MM.1S (cell line): ENCODE measurements at regions not wholly inside any gene's neighbourhood (a gene's known extent, or its start where the extent isn't known, plus 50 kb on each side); places are given as distances from the start of the nearest gene placed in this dataset.

Experiments
- DNase-seq: peaks from one replicate; pipeline ENCODE4 v3.0.0-alpha.2; 2015
- H2AFZ ChIP-seq: fragments of 300-600 bp; sonication (generic); 2 replicates; pipeline ENCODE4 v1.6.0; 2016; ENCODE audit warnings: antibody characterized with exemption, low read length
- H3F3A ChIP-seq: fragments of 300-600 bp; sonication (generic); 2 replicates; pipeline ENCODE4 v1.6.1; 2016; ENCODE audit warnings: mild to moderate bottlenecking, antibody characterized with exemption, low read length, moderate library complexity, mixed read lengths; ENCODE audit not compliant: insufficient read depth
- H3K27ac ChIP-seq: fragments of 300-600 bp; sonication (generic); 2 replicates; pipeline ENCODE4 v1.5.1; 2016; ENCODE audit warnings: mild to moderate bottlenecking, low read length
- H3K27me3 ChIP-seq: fragments of 300-600 bp; sonication (generic); replicated peaks from 2 replicates; pipeline ENCODE4 v1.6.0; 2016; ENCODE audit warnings: low read length; ENCODE audit not compliant: insufficient read depth
- H3K36me3 ChIP-seq: fragments of 300-600 bp; sonication (generic); replicated peaks from 2 replicates; pipeline ENCODE4 v1.6.1; 2016; ENCODE audit warnings: mild to moderate bottlenecking, low read length, mixed read lengths; ENCODE audit not compliant: insufficient read depth
- H3K4me1 ChIP-seq: fragments of 300-600 bp; sonication (generic); 2 replicates; pipeline ENCODE4 v1.6.1; 2016; ENCODE audit warnings: low read length, mixed read lengths
- H3K4me2 ChIP-seq: fragments of 300-600 bp; sonication (generic); 2 replicates; pipeline ENCODE4 v1.6.0; 2016; ENCODE audit warnings: low read depth, low read length
- H3K4me3 ChIP-seq: fragments of 300-600 bp; sonication (generic); 2 replicates; pipeline ENCODE4 v1.5.1; 2016; ENCODE audit warnings: low read length, mixed read lengths
- H3K79me2 ChIP-seq: fragments of 300-600 bp; sonication (generic); 2 replicates; pipeline ENCODE4 v1.6.1; 2016; ENCODE audit warnings: mixed run types, low read length, mixed read lengths
- H3K9ac ChIP-seq: fragments of 300-600 bp; sonication (generic); 2 replicates; pipeline ENCODE4 v1.6.1; 2016; ENCODE audit warnings: low read length, mixed read lengths
- H3K9me2 ChIP-seq: fragments of 300-600 bp; sonication (generic); replicated peaks from 2 replicates; pipeline ENCODE4 v1.6.1; 2016; ENCODE audit warnings: mild to moderate bottlenecking, low read length, mixed read lengths; ENCODE audit not compliant: insufficient read depth
- H3K9me3 ChIP-seq: fragments of 300-600 bp; sonication (generic); replicated peaks from 2 replicates; pipeline ENCODE4 v1.6.1; 2016; ENCODE audit warnings: mild to moderate bottlenecking, low read length, mixed read lengths; ENCODE audit not compliant: insufficient read depth
- H4K20me1 ChIP-seq: fragments of 300-600 bp; sonication (generic); 2 replicates; pipeline ENCODE4 v1.6.1; 2016; ENCODE audit warnings: mild to moderate bottlenecking, low read length, moderate library complexity, mixed read lengths; ENCODE audit not compliant: insufficient read depth
- CTCF ChIP-seq: fragments of 300-600 bp; sonication (generic); IDR thresholded peaks from 2 replicates; pipeline ENCODE4 v1.5.1; 2016; ENCODE audit warnings: antibody characterized with exemption, low read length, mixed read lengths
- EZH2 ChIP-seq: fragments of 300-600 bp; sonication (generic); optimal IDR thresholded peaks from 2 replicates; pipeline ENCODE3; 2017; ENCODE audit warnings: low read depth, mild to moderate bottlenecking, antibody characterized with exemption, low read length, mixed read lengths
- EZH2phosphoT487 ChIP-seq: fragments of 300-600 bp; sonication (generic); IDR thresholded peaks from 2 replicates; pipeline ENCODE4 v1.6.1; 2018; ENCODE audit warnings: antibody characterized with exemption, low read length

GRCh38 chr1:234976861-234977680, 151.6 kb downstream of the TOMM20 start:
- Histone ChIP-seq H3F3A (peaks cover 18% of the 10 kb centered on the region), H2AFZ (no peak overlapping the region), H3K27ac (no peak overlapping the region), H3K79me2 (no peaks in the 10 kb centered on the region), H3K9me2 (no peaks in the 10 kb centered on the region), H3K27me3 (peaks cover 10% of the 10 kb centered on the region; the same call in 1 of the 2 replicates), H3K9me3 (no peaks in the 10 kb centered on the region), H3K4me1 (peaks cover 30% of the 10 kb centered on the region), H3K9ac (no peak overlapping the region), H3K4me2 (no peak overlapping the region), H4K20me1 (no peaks in the 10 kb centered on the region), H3K4me3 (no peak overlapping the region), H3K36me3 (no peaks in the 10 kb centered on the region)
- DNase-seq, result no peak
- TF ChIP-seq EZH2phosphoT487 (no peak), EZH2 (no peak), CTCF (no peak)

- H2AFZ ChIP-seq, result no peak overlapping the region
- H3K27ac ChIP-seq, result no peak overlapping the region
- DNase-seq, result no peak
- H3K4me3 ChIP-seq, result no peak overlapping the region
- H3K79me2 ChIP-seq, result no peaks in the 10 kb centered on the region
- no peaks in the 10 kb centered on the region for H4K20me1 ChIP-seq
- peaks cover 30% of the 10 kb centered on the region for H3K4me1 ChIP-seq
- H3K4me2 ChIP-seq, result no peak overlapping the region
- H3K9me3 ChIP-seq, result no peaks in the 10 kb centered on the region
- TF ChIP-seq EZH2, result no peak
- no peak for TF ChIP-seq EZH2phosphoT487
- TF ChIP-seq CTCF, result no peak
- H3K9me2 ChIP-seq, result no peaks in the 10 kb centered on the region
- no peaks in the 10 kb centered on the region for H3K36me3 ChIP-seq
- peaks cover 10% of the 10 kb centered on the region; the same call in 1 of the 2 replicates for H3K27me3 ChIP-seq
- peaks cover 18% of the 10 kb centered on the region for H3F3A ChIP-seq
- no peak overlapping the region for H3K9ac ChIP-seq
Observed at GRCh38 chr1:234975941-234976860, 152.4 kb downstream of the TOMM20 start.

GRCh38 chr1:234975122-234975940, 153.3 kb downstream of the TOMM20 start:
- H3K4me2 ChIP-seq, result no peak overlapping the region
- H3K27ac ChIP-seq, result no peak overlapping the region
- H3K9ac ChIP-seq, result no peak overlapping the region
- no peaks in the 10 kb centered on the region for H3K9me2 ChIP-seq
- H3K4me1 ChIP-seq, result peaks cover 24% of the 10 kb centered on the region
- H3K36me3 ChIP-seq, result no peaks in the 10 kb centered on the region
- H3K9me3 ChIP-seq, result no peaks in the 10 kb centered on the region
- no peaks in the 10 kb centered on the region for H3K79me2 ChIP-seq
- no peak overlapping the region for H3K4me3 ChIP-seq
- H4K20me1 ChIP-seq, result no peaks in the 10 kb centered on the region
- no peak for DNase-seq
- H2AFZ ChIP-seq, result no peak overlapping the region
- TF ChIP-seq EZH2 (no peak), CTCF (no peak), EZH2phosphoT487 (no peak)
- peaks cover 18% of the 10 kb centered on the region for H3F3A ChIP-seq
- H3K27me3 ChIP-seq, result peaks cover 10% of the 10 kb centered on the region; the same call in 1 of the 2 replicates
